Aorta (tissue), 5 donors: ENCODE measurements at regions not wholly inside any gene's neighbourhood (a gene's known extent, or its start where the extent isn't known, plus 50 kb on each side); places are given as distances from the start of the nearest gene placed in this dataset.

ENCODE experiments used
- ATAC-seq: fragments of 200-7000 bp; cut with Tn5 transposase; one replicate; pipeline ENCODE4 v1.9.1; 2022; ENCODE audit warnings: moderate library complexity; ENCODE audit not compliant: low FRiP score
- DNase-seq, 2 donors: peaks; one replicate each; pipeline ENCODE4 v3.0.0-alpha.2; 2020
- H3K27ac ChIP-seq, 2 donors: one replicate each; pipeline ENCODE4 v1.5.1; 2013; ENCODE audit warnings: low read length in 2 of 2, mild to moderate bottlenecking in 2 of 2, moderate library complexity in 2 of 2, control low read depth in 1 of 2, inconsistent platforms in 1 of 2, low read depth in 1 of 2
- H3K27me3 ChIP-seq, 2 donors: one replicate each; pipeline ENCODE4 v1.6.1; 2013; ENCODE audit warnings: control low read depth in 1 of 2, low read length in 1 of 2, mild to moderate bottlenecking in 1 of 2, moderate library complexity in 1 of 2; ENCODE audit not compliant: insufficient read depth in 2 of 2, control insufficient read depth in 1 of 2
- H3K36me3 ChIP-seq, 2 donors: one replicate each; pipeline ENCODE4 v1.6.1; 2013; ENCODE audit warnings: control low read depth in 1 of 2, low read length in 1 of 2, mild to moderate bottlenecking in 1 of 2; ENCODE audit not compliant: insufficient read depth in 2 of 2, control insufficient read depth in 1 of 2
- H3K4me1 ChIP-seq, 2 donors: one replicate each; pipeline ENCODE4 v1.6.1; 2013; ENCODE audit warnings: low read length in 2 of 2, control low read depth in 1 of 2, mild to moderate bottlenecking in 1 of 2, moderate library complexity in 1 of 2; ENCODE audit not compliant: insufficient read depth in 2 of 2, control insufficient read depth in 1 of 2
- H3K4me3 ChIP-seq, 2 donors: one replicate each; pipeline ENCODE4 v1.5.1; 2013; ENCODE audit warnings: low read length in 2 of 2, control low read depth in 1 of 2, mild to moderate bottlenecking in 1 of 2
- H3K9me3 ChIP-seq: one replicate; pipeline ENCODE4 v1.6.1; 2013; ENCODE audit warnings: mild to moderate bottlenecking, low read length; ENCODE audit not compliant: control insufficient read depth
- WGBS, 2 donors: extraction: QIAGEN DNeasy Blood & Tissue Kit; methylation state at CpG; one replicate each; pipeline ENCODE4 v1.1.7; 2013; 5-methylcytosine and 5-hydroxymethylcytosine counted together
- intact Hi-C, 2 donors: fragments of 100-400 bp; cut with DNase I; formaldehyde crosslinking; loops; one replicate each; pipeline versions ENCODE4 v1.14.2 to v1.15.0; 2022
- donor health status: healthy with polysubstance abuse.
- donor health status: Bipolar disorder and iron deficiency.
- donor health status: DM: no; HTN: no; CAD: no.
- donor health status: DM: no; HTN: no; CAD: no.
- donor health status: DM: yes; HTN: yes; CAD: no.

DNA sequence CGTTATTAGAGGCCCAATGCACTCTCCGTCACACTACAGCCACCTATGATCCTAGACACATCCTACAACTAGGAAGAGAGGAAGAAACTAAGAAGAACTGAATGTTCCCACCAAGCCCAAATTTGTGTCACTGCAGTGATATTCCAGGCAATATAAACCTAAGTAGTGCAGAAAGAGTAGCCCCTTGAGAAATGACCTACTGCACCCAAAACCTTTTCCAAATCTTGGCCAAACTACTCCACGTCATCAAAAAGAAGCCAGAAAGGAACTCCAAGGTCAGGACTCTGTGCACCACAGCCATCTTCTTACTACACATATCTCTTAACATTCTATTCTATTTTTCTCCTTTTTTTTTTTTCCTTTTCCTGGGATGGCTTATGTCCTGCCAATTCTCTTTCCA is 60.2 kb downstream of the ADAMTS1 start:
- intact Hi-C loops, result loop anchor here (5.0 to 10.0 kb wide), 3 partner anchors 57 to 1990 kb away; no protein-coding TSS in a partner anchor
- no peaks in the 10 kb centered on the region for H3K9me3 ChIP-seq
- peak overlapping the region in 1 of 2 donors; percentile 51 for H3K27ac ChIP-seq
- ATAC-seq (peak; percentile 56), DNase-seq (no peak)
- no peaks in the 10 kb centered on the region for H3K36me3 ChIP-seq
- peaks cover 4 to 9% of the 10 kb centered on the region in 2 donors for H3K4me1 ChIP-seq
- no peaks in the 10 kb centered on the region for H3K27me3 ChIP-seq
- 44 to 47% methylated on average over 3 of the region's 3 CpGs for WGBS, 2 donors
- no peak overlapping the region for H3K4me3 ChIP-seq

DNA sequence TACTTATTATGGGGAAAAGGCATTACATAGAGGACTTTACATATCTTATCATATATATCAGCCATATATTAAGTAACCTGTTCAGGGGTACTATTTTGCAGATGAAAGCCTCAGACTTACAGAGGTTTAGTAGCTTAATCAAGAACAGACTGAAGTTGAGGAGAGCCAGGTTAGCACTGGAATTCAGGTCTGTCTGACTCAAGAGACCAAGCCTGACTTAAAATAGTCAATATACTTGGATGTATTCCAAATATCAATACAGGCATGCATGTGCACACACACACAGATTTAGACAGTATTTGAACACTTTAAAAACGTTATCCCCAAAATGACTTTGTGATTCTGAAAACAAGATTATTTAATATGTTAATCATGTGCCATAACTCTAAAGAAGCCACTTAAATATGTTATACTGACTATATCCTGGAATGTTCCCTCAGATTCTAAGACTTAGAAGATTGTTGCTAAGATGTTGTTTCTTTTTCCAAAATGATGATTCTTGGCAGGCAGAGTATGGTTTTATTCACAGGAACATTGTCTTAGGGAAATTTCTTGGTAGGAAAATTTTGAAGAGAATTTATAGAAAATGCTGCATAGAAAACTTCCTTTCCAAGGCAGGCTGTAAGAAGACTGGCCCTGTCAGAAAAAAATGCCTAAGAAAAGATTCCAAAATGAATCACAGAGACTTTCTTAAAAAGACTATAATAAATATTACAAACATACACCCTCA is 61.6 kb downstream of the ADAMTS1 start:
- Histone ChIP-seq H3K4me3 (no peak overlapping the region), H3K27me3 (no peaks in the 10 kb centered on the region), H3K36me3 (no peaks in the 10 kb centered on the region), H3K4me1 (peaks cover 4 to 9% of the 10 kb centered on the region in 2 donors), H3K27ac (no peak overlapping the region), H3K9me3 (no peaks in the 10 kb centered on the region)
- DNase-seq (no peak), ATAC-seq (no peak)
- WGBS, 2 donors, result 0 to 5% methylated on average over 1 of the region's 1 CpG
- intact Hi-C loops, result loop anchor here (5.0 to 10.0 kb wide), 3 partner anchors 59 to 1991 kb away; no protein-coding TSS in a partner anchor

DNA sequence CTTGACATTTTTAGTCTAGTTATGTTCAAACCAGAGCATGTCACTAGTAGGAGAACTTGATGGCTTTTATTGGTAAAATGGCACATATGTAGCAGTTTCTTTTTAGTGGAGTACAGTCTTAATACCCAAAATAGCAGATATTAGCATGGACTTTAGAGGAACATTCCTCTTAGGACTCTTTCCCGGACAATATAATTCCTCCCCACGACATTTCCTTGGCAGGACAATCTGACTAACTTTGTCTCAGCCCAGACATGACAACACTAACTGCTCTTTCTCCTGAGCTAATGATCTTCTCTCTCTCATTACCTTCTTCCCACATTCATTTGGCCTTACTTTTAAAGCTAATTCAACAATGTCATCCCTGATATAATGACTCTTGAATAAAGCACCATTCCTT is 62.5 kb downstream of the ADAMTS1 start:
- intact Hi-C loops, result loop anchor here (5.0 to 10.0 kb wide), 3 partner anchors 60 to 1992 kb away; no protein-coding TSS in a partner anchor
- 7% methylated on average over 2 of the region's 2 CpGs for WGBS, 2 donors
- ATAC-seq, result peak; percentile 78

DNA sequence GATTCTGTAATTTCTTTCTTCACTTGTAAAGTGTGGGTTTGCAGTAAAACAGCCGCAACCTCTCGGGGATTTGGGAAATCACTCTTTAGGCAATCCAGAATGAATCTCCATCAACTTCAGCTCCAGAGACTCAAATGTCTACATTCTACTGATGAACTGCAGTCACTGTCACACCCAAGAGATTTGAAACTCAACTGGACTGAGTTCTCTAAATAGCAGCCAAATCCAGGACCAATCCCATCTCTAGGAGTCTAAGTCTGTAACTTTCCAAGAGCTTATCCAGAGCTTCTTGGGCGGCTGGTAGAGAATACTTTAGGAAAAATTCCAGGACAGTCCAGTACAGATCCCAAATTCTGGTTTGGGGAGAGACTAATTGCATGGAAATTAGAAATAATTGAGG is 62.9 kb downstream of the ADAMTS1 start:
- Histone ChIP-seq H3K4me3 (no peak overlapping the region), H3K27ac (peak overlapping the region; percentile 8 to 97), H3K4me1 (peaks cover 4 to 9% of the 10 kb centered on the region in 2 donors), H3K36me3 (no peaks in the 10 kb centered on the region), H3K9me3 (no peaks in the 10 kb centered on the region), H3K27me3 (no peaks in the 10 kb centered on the region)
- 66 to 68% methylated on average over 3 of the region's 3 CpGs for WGBS, 2 donors
- intact Hi-C loops, result loop anchor here (5.0 to 10.0 kb wide), 3 partner anchors 60 to 1992 kb away; no protein-coding TSS in a partner anchor
- peak; percentile 45 for ATAC-seq
- DNase-seq, result no peak

More for the DNA sequence above, 62.5 kb downstream of the ADAMTS1 start:
- peak overlapping the region; percentile 51 to 97 for H3K27ac ChIP-seq
- H3K36me3 ChIP-seq, result no peaks in the 10 kb centered on the region
- peaks cover 4 to 9% of the 10 kb centered on the region in 2 donors for H3K4me1 ChIP-seq
- no peaks in the 10 kb centered on the region for H3K27me3 ChIP-seq
- H3K4me3 ChIP-seq, result no peak overlapping the region
- no peak for DNase-seq
- H3K9me3 ChIP-seq, result no peaks in the 10 kb centered on the region

DNA sequence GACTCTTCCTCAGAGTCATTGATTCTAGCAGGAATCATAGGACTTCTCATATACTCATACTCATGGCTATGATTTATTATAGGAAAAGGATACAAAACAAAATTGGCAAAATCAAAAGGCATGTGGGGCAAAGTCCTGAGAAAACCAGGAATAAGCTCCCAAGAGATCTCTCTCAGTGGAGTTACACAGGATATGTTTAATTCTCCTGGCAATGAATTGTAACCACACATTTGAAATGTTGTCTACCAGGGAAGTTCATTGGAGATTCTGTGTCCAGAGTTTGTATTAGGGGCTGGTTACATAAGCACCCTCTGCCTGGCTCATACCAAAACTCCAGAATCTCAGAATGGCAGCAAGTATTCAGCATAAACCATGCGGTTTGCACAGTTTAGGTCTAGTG is 63.9 kb downstream of the ADAMTS1 start:
- intact Hi-C loops, result loop anchor here (5.0 to 10.0 kb wide), 3 partner anchors 61 to 1993 kb away; no protein-coding TSS in a partner anchor
- ATAC-seq (no peak), DNase-seq (no peak)
- H3K36me3 ChIP-seq, result no peaks in the 10 kb centered on the region
- H3K4me1 ChIP-seq, result peaks cover 4 to 9% of the 10 kb centered on the region in 2 donors
- 64 to 70% methylated on average over 1 of the region's 1 CpG for WGBS, 2 donors
- no peak overlapping the region for H3K4me3 ChIP-seq
- H3K27ac ChIP-seq, result peak overlapping the region; percentile 51 to 76
- H3K27me3 ChIP-seq, result no peaks in the 10 kb centered on the region
- no peaks in the 10 kb centered on the region for H3K9me3 ChIP-seq

DNA sequence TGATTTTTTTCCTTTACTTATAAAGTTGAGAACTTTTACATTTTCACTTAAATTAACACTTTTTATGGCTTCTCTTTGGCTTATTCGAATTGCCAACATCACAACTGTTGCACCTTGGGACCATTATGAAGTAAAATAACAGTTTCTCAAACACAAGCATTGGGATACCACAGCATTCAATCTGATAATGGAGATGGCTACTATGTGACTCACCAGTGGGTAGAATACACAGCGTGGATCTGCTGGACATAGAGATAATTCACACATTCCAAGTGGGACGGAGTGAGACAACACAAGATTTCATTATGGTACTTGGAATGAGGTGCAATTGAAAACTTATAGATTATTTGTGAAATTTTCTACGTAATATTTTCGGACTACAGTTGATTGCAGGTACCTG is 68.0 kb downstream of the ADAMTS1 start:
- H3K4me3 ChIP-seq, result no peak overlapping the region
- H3K27ac ChIP-seq, result no peak overlapping the region
- WGBS, 2 donors, result 96 to 98% methylated on average over 5 of the region's 5 CpGs
- intact Hi-C loops, result no loop called here
- no peak for ATAC-seq
- H3K27me3 ChIP-seq, result no peaks in the 10 kb centered on the region
- no peaks in the 10 kb centered on the region for H3K9me3 ChIP-seq
- H3K4me1 ChIP-seq, result peaks cover 0 to 4% of the 10 kb centered on the region in 2 donors
- no peak for DNase-seq
- H3K36me3 ChIP-seq, result no peaks in the 10 kb centered on the region

DNA sequence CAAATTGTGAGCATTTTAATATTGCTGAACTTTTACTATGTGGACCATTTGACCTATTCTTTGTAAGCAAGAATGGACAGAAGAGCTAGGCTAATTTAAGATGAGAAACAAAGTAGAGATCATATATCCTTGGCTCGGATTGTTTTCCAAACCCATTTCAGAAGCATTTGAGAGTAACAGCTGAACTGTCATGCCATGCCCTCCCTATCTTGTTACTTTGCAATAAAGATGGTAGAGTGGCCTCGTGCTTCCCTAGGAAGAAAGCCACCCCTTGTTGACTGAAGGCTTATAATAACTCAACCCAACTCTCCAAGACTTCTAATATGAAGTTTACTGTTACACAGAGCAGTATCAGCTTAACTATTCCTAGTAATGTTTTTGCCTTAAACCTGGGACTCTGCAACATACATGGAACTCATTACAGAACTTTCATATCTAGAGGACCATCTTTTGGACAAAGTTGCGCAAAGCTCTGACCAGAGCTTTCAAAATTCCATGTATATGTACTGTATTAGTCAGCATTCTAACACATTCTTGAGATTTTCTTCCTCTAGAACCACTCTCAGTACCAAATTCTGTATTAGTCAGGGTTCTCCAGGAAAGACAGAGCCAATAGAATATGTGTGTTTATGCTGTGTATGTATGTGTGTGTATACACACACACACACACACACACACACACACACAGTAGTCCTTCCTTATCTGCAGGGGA is 68.7 kb downstream of the ADAMTS1 start:
- 95 to 96% methylated on average over 3 of the region's 3 CpGs for WGBS, 2 donors
- no peak for ATAC-seq
- Histone ChIP-seq H3K4me1 (peaks cover 0 to under 1% of the 10 kb centered on the region in 2 donors), H3K4me3 (no peak overlapping the region), H3K9me3 (no peaks in the 10 kb centered on the region), H3K36me3 (no peaks in the 10 kb centered on the region), H3K27ac (no peak overlapping the region), H3K27me3 (no peaks in the 10 kb centered on the region)
- intact Hi-C loops, result no loop called here
- DNase-seq, result no peak

DNA sequence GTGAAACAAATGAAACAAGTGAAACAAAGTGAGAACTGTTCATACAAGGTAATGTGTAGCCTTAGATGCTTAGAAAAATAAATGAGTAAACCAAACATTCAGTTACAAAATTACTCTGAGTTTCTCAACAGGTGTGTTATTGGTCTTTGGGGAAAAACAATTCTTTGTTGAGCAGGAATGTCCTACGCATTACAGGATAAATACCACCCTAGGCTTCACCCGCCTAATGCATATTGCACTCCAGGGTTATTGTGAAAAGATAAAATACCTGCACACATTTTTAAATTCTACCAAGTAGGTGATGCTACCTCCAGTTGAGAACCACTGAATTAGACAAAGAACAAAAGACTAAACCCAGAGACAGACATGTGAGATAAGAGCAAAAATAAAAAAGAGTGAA is 72.2 kb downstream of the ADAMTS1 start:
- 97% methylated on average over 2 of the region's 2 CpGs for WGBS, 2 donors
- no peaks in the 10 kb centered on the region for H3K27me3 ChIP-seq
- no peak overlapping the region for H3K4me3 ChIP-seq
- intact Hi-C loops, result no loop called here
- H3K4me1 ChIP-seq, result no peaks in the 10 kb centered on the region
- no peak for DNase-seq
- ATAC-seq, result no peak
- no peaks in the 10 kb centered on the region for H3K36me3 ChIP-seq
- H3K27ac ChIP-seq, result no peak overlapping the region
- H3K9me3 ChIP-seq, result no peaks in the 10 kb centered on the region
